Endothelial cell (in vitro differentiated cells): ENCODE measurements at regions not wholly inside any gene's neighbourhood (a gene's known extent, or its start where the extent isn't known, plus 50 kb on each side); places are given as distances from the start of the nearest gene placed in this dataset.

ENCODE experiments used
- DNase-seq: peaks from one replicate; pipeline ENCODE4 v3.0.0; 2021; ENCODE audit warnings: low spot score
- H3K27ac Mint-ChIP-seq: one replicate; pipeline ENCODE4 v1.8.0; 2021; ENCODE audit warnings: mixed read lengths, inconsistent platforms; ENCODE audit not compliant: unreplicated experiment
- H3K27me3 Mint-ChIP-seq: one replicate; pipeline ENCODE4 v1.8.0; 2021; ENCODE audit warnings: mild to moderate bottlenecking, moderate library complexity, mixed read lengths, inconsistent platforms; ENCODE audit not compliant: unreplicated experiment
- H3K36me3 Mint-ChIP-seq: one replicate; pipeline ENCODE4 v1.8.0; 2021; ENCODE audit warnings: mild to moderate bottlenecking, low read depth, mixed read lengths, inconsistent platforms; ENCODE audit not compliant: unreplicated experiment
- H3K4me1 Mint-ChIP-seq: one replicate; pipeline ENCODE4 v1.8.0; 2021; ENCODE audit warnings: mild to moderate bottlenecking, mixed read lengths, inconsistent platforms; ENCODE audit not compliant: unreplicated experiment
- H3K4me3 Mint-ChIP-seq: one replicate; pipeline ENCODE4 v1.8.0; 2021; ENCODE audit warnings: mild to moderate bottlenecking, mixed read lengths, inconsistent platforms; ENCODE audit not compliant: unreplicated experiment
- H3K9me3 Mint-ChIP-seq: one replicate; pipeline ENCODE4 v1.8.0; 2021; ENCODE audit warnings: mixed read lengths, inconsistent platforms; ENCODE audit not compliant: unreplicated experiment
- CTCF ChIP-seq: fragments of 200-600 bp; sonication (generic); IDR thresholded peaks from one replicate; pipeline ENCODE4 v1.5.0; 2021; ENCODE audit warnings: antibody characterized with exemption; ENCODE audit not compliant: unreplicated experiment

GRCh38 chr6:56904068-56904467, 50.8 kb upstream of the BEND6 start:
- Mint-ChIP-seq H3K9me3 (no peaks in the 10 kb centered on the region), H3K4me3 (no peak overlapping the region), H3K4me1 (peaks cover 2% of the 10 kb centered on the region), H3K27ac (no peak overlapping the region), H3K36me3 (no peaks in the 10 kb centered on the region), H3K27me3 (no peaks in the 10 kb centered on the region)
- no peak for DNase-seq
- no peak for TF ChIP-seq CTCF

- no peak overlapping the region for H3K4me3 Mint-ChIP-seq
- H3K27me3 Mint-ChIP-seq = no peaks in the 10 kb centered on the region
- no peak for DNase-seq
- TF ChIP-seq CTCF = peak; percentile 59
- peaks cover 2% of the 10 kb centered on the region for H3K4me1 Mint-ChIP-seq
- H3K36me3 Mint-ChIP-seq = no peaks in the 10 kb centered on the region
- H3K9me3 Mint-ChIP-seq = no peaks in the 10 kb centered on the region
- no peak overlapping the region for H3K27ac Mint-ChIP-seq
Measured at GRCh38 chr6:56902641-56903464, 52.1 kb upstream of the BEND6 start.

- no peak overlapping the region for H3K4me3 Mint-ChIP-seq
- DNase-seq = no peak
- no peak overlapping the region for H3K27ac Mint-ChIP-seq
- no peak for TF ChIP-seq CTCF
- H3K27me3 Mint-ChIP-seq = peaks cover 2% of the 10 kb centered on the region
- H3K36me3 Mint-ChIP-seq = peaks cover 13% of the 10 kb centered on the region
- peaks cover 4% of the 10 kb centered on the region for H3K4me1 Mint-ChIP-seq
- peaks cover 6% of the 10 kb centered on the region for H3K9me3 Mint-ChIP-seq
Measured at GRCh38 chr6:56900784-56901183, 54.1 kb upstream of the BEND6 start.

- no peak for DNase-seq
- no peak overlapping the region for H3K27ac Mint-ChIP-seq
- peaks cover 4% of the 10 kb centered on the region for H3K4me1 Mint-ChIP-seq
- peaks cover 2% of the 10 kb centered on the region for H3K27me3 Mint-ChIP-seq
- H3K36me3 Mint-ChIP-seq = peaks cover 13% of the 10 kb centered on the region
- no peak for TF ChIP-seq CTCF
- no peak overlapping the region for H3K4me3 Mint-ChIP-seq
- peaks cover 6% of the 10 kb centered on the region for H3K9me3 Mint-ChIP-seq
Measured at GRCh38 chr6:56899753-56900152, 55.2 kb upstream of the BEND6 start.

GRCh38 chr6:56899311-56899710, 55.6 kb upstream of the BEND6 start:
- peaks cover 13% of the 10 kb centered on the region for H3K36me3 Mint-ChIP-seq
- peaks cover 6% of the 10 kb centered on the region for H3K9me3 Mint-ChIP-seq
- H3K4me3 Mint-ChIP-seq = no peak overlapping the region
- no peak overlapping the region for H3K27ac Mint-ChIP-seq
- no peak for TF ChIP-seq CTCF
- H3K27me3 Mint-ChIP-seq = peaks cover 2% of the 10 kb centered on the region
- peaks cover 4% of the 10 kb centered on the region for H3K4me1 Mint-ChIP-seq
- DNase-seq = no peak
